ENCODE measurements at regions not wholly inside any gene's neighbourhood (a gene's known extent, or its start where the extent isn't known, plus 50 kb on each side); places are given as distances from the start of the nearest gene placed in this dataset.
"Not testable (repeated sequence)": the region's sequence is repeated elsewhere in the genome, so short reads cannot be mapped to it uniquely, and the experiment has no call there.

DNA sequence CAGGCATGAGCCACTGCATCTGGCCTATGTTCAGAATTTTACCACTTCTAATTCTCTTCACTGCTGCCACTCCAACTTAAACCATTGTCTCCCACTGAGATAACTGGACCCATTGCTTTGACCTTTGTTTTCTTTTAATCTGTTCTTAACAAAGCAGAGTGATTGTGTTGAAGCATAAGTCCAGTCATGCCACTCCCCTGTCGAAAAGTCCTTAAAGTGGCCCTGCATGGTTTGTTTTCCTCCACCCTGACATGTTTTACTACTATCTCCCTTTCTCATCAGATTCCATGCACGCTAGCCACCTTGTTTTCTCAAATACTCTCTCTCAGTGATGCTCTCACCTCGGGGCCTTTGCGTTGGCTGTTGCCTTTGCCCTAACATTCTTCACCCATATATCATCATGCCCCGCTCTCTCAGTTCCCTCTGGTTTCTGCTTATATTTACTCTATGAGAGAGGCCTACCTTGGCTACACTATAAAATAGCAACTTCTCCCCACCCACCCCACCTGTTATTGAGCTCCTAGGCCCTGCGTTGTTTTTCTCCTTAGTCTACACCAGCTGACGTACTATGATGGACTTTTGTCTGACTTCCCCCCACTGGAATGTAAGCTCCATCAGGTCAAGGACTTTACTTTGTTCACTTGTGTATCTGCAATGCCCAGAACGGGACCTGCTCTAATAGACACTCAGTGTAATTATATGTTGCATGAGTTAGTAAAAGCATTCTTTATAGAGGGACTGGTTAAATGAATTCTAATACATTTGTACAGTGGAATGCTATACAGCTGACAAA, 75.6 kb upstream of the GARIN1A start:
- TF ChIP-seq, protein P1, sequence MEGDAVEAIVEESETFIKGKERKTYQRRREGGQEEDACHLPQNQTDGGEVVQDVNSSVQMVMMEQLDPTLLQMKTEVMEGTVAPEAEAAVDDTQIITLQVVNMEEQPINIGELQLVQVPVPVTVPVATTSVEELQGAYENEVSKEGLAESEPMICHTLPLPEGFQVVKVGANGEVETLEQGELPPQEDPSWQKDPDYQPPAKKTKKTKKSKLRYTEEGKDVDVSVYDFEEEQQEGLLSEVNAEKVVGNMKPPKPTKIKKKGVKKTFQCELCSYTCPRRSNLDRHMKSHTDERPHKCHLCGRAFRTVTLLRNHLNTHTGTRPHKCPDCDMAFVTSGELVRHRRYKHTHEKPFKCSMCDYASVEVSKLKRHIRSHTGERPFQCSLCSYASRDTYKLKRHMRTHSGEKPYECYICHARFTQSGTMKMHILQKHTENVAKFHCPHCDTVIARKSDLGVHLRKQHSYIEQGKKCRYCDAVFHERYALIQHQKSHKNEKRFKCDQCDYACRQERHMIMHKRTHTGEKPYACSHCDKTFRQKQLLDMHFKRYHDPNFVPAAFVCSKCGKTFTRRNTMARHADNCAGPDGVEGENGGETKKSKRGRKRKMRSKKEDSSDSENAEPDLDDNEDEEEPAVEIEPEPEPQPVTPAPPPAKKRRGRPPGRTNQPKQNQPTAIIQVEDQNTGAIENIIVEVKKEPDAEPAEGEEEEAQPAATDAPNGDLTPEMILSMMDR (IDR thresholded peaks at IDR 0.05) = not testable (repeated sequence)
- not testable (repeated sequence) for TF ChIP-seq POLR2A (IDR thresholded peaks at IDR 0.05)

All from gastroesophageal sphincter (tissue), 3 donors.